K562 (cell line): ENCODE measurements at regions not wholly inside any gene's neighbourhood (a gene's known extent, or its start where the extent isn't known, plus 50 kb on each side); places are given as distances from the start of the nearest gene placed in this dataset.
A peak's percentile ranks its signal among the peaks of the same experiment; 100 is the strongest.

Experiments
- ATF4 ChIP-seq: fragments of 450-650 bp; formaldehyde crosslinking; IDR thresholded peaks from 2 replicates; pipeline ENCODE4 v1.4.0; 2022; ENCODE audit warnings: mild to moderate bottlenecking, moderate library complexity
- CC2D1A ChIP-seq: fragments of 450-650 bp; IDR thresholded peaks from 2 replicates; pipeline ENCODE4 v1.6.1; 2017; ENCODE audit warnings: mild to moderate bottlenecking
- COPS2 ChIP-seq: fragments of 450-650 bp; conservative IDR thresholded peaks from 2 replicates; pipeline ENCODE4 v1.6.1; 2016; ENCODE audit warnings: mild to moderate bottlenecking, moderate library complexity
- ELF2 ChIP-seq: fragments of 250-450 bp; sonication (Bioruptor Pico); IDR thresholded peaks from 2 replicates; pipeline ENCODE4 v1.5.0; 2021; ENCODE audit warnings: mild to moderate bottlenecking
- FOXA1 ChIP-seq: fragments of 450-650 bp; IDR thresholded peaks from 2 replicates; pipeline ENCODE4 v1.6.1; 2016; ENCODE audit warnings: mild to moderate bottlenecking, borderline replicate concordance
- KAT7 ChIP-seq: sonication (generic); formaldehyde crosslinking; IDR thresholded peaks from 2 replicates; pipeline ENCODE4 v1.8.0; 2022; ENCODE audit warnings: missing genetic modification reagents, mild to moderate bottlenecking, borderline replicate concordance
- LEF1 ChIP-seq: fragments of 450-650 bp; IDR thresholded peaks from 2 replicates; pipeline ENCODE4 v1.6.1; 2016; ENCODE audit warnings: mild to moderate bottlenecking
- NFE2 ChIP-seq: IDR thresholded peaks from 2 replicates; pipeline ENCODE4 v1.6.1; 2014; ENCODE audit warnings: antibody characterized with exemption, low read depth
- NRF1 ChIP-seq, 2 experiments: fragments of 450-650 bp; IDR thresholded peaks in 1 of 2; conservative IDR thresholded peaks in 1 of 2; 2 replicates each; pipeline ENCODE4 v1.6.1; 2014; ENCODE audit warnings: mild to moderate bottlenecking in 2 of 2
- SREBF1 ChIP-seq: fragments of 150-350 bp; IDR thresholded peaks from 2 replicates; pipeline ENCODE4 v1.6.1; 2014; ENCODE audit warnings: antibody characterized with exemption, low read depth, low read length, borderline replicate concordance
- STAT5A ChIP-seq: IDR thresholded peaks from 2 replicates; pipeline ENCODE4 v1.6.1; 2012; ENCODE audit warnings: low read length, inconsistent platforms, borderline replicate concordance
- ZFX ChIP-seq: sonication (generic); formaldehyde crosslinking; IDR thresholded peaks from 2 replicates; pipeline ENCODE4 v1.8.0; 2022; ENCODE audit warnings: mild to moderate bottlenecking, missing genetic modification reagents, moderate library complexity
- ZKSCAN1 ChIP-seq: fragments of 150-350 bp; IDR thresholded peaks from 2 replicates; pipeline ENCODE4 v1.6.1; 2016; ENCODE audit warnings: low read depth, low read length
- ZNF589 ChIP-seq: fragments of 200-800 bp; sonication (Bioruptor generic); IDR thresholded peaks from 2 replicates; pipeline ENCODE4 v1.6.1; 2016; ENCODE audit warnings: low read depth, missing genetic modification characterization, missing compliant biosample characterization
- TF ChIP-seq, protein P1 (sequence below): fragments of 450-650 bp; IDR thresholded peaks from 2 replicates; pipeline ENCODE4 v1.6.1; 2018; ENCODE audit not compliant: partially characterized antibody
- TF ChIP-seq, protein P2 (sequence below), 2 experiments: fragments of 450-650 bp; formaldehyde crosslinking in 1 of 2; IDR thresholded peaks; 2 replicates each; pipeline versions ENCODE4 v1.4.0 to v1.6.1; 2014 to 2020; ENCODE audit warnings: mild to moderate bottlenecking in 2 of 2, borderline replicate concordance in 1 of 2, low read depth in 1 of 2

DNA sequence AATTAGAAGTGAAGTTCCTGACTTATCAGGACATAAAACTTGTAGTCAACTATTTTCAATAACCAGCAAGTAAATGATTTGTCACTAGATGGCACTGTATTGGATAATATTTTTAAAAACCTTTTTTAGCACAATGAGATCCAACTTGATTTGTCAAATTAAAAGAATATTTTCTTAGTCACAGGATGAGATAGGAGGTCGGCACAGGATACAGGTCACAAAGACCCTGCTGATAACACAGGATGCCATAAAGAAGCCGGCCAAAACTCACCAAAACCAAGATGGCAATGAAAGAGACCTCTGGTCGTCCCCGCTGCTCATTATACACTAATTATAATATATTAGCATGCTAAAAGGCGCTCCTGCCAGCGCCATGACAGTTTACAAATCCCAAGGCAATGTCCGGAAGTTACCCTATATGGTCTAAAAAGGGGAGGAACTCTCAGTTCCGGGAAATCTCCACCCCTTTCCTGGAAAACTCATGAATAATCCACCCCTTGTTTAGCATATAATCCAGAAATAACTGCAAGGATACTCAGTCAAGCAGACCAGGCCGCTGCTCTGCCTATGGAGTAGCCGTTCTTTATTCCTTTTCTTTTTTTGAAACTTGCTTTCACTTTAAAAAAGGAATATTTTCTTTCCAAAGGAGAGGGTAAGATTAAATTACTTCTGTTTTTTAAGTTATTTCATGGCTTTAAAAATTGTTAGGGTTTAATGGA, 255.7 kb upstream of the MKLN1 start (continued):
- TF ChIP-seq, protein P1, sequence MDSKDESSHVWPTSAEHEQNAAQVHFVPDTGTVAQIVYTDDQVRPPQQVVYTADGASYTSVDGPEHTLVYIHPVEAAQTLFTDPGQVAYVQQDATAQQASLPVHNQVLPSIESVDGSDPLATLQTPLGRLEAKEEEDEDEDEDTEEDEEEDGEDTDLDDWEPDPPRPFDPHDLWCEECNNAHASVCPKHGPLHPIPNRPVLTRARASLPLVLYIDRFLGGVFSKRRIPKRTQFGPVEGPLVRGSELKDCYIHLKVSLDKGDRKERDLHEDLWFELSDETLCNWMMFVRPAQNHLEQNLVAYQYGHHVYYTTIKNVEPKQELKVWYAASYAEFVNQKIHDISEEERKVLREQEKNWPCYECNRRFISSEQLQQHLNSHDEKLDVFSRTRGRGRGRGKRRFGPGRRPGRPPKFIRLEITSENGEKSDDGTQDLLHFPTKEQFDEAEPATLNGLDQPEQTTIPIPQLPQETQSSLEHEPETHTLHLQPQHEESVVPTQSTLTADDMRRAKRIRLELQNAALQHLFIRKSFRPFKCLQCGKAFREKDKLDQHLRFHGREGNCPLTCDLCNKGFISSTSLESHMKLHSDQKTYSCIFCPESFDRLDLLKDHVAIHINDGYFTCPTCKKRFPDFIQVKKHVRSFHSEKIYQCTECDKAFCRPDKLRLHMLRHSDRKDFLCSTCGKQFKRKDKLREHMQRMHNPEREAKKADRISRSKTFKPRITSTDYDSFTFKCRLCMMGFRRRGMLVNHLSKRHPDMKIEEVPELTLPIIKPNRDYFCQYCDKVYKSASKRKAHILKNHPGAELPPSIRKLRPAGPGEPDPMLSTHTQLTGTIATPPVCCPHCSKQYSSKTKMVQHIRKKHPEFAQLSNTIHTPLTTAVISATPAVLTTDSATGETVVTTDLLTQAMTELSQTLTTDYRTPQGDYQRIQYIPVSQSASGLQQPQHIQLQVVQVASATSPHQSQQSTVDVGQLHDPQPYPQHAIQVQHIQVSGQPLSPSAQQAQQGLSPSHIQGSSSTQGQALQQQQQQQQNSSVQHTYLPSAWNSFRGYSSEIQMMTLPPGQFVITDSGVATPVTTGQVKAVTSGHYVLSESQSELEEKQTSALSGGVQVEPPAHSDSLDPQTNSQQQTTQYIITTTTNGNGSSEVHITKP = no peak
- no peak for TF ChIP-seq COPS2
- TF ChIP-seq FOXA1 = no peak
- peak; percentile 51 to 64; a peak in 3 of 4 replicates for TF ChIP-seq NRF1 (conservative IDR thresholded peaks at IDR 0.05 in 1 of 2, IDR thresholded peaks at IDR 0.05 in 1 of 2)
- peak; percentile 44; the same call in 1 of the 2 replicates for TF ChIP-seq LEF1
- TF ChIP-seq KAT7 = no peak
- peak; percentile 72 for TF ChIP-seq ZFX
- TF ChIP-seq ATF4 = peak; percentile 77
- TF ChIP-seq, protein P2, sequence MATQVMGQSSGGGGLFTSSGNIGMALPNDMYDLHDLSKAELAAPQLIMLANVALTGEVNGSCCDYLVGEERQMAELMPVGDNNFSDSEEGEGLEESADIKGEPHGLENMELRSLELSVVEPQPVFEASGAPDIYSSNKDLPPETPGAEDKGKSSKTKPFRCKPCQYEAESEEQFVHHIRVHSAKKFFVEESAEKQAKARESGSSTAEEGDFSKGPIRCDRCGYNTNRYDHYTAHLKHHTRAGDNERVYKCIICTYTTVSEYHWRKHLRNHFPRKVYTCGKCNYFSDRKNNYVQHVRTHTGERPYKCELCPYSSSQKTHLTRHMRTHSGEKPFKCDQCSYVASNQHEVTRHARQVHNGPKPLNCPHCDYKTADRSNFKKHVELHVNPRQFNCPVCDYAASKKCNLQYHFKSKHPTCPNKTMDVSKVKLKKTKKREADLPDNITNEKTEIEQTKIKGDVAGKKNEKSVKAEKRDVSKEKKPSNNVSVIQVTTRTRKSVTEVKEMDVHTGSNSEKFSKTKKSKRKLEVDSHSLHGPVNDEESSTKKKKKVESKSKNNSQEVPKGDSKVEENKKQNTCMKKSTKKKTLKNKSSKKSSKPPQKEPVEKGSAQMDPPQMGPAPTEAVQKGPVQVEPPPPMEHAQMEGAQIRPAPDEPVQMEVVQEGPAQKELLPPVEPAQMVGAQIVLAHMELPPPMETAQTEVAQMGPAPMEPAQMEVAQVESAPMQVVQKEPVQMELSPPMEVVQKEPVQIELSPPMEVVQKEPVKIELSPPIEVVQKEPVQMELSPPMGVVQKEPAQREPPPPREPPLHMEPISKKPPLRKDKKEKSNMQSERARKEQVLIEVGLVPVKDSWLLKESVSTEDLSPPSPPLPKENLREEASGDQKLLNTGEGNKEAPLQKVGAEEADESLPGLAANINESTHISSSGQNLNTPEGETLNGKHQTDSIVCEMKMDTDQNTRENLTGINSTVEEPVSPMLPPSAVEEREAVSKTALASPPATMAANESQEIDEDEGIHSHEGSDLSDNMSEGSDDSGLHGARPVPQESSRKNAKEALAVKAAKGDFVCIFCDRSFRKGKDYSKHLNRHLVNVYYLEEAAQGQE (IDR thresholded peaks at IDR 0.05; ENCODE audit: borderline replicate concordance) = peak; percentile 79
- TF ChIP-seq, protein P2 (CRISPR knock-in tag; IDR thresholded peaks at IDR 0.05; ENCODE audit: low read depth) = no peak
- TF ChIP-seq ELF2 (CRISPR knock-in tag) = 0 out of 2 replicates have a peak, but pooled peaks have one; percentile 5
- peak; percentile 11; the same call in 1 of the 2 replicates for TF ChIP-seq NFE2
- TF ChIP-seq ZKSCAN1 = 0 out of 2 replicates have a peak, but pooled peaks have one; percentile 21
- no peak for TF ChIP-seq CC2D1A
- TF ChIP-seq STAT5A = peak; percentile 99
- peak; percentile 81; the same call in 1 of the 2 replicates for TF ChIP-seq ZNF589 (CRISPR knock-in tag)
- no peak for TF ChIP-seq SREBF1
